GM18502 (cell line): ENCODE measurements at regions not wholly inside any gene's neighbourhood (a gene's known extent, or its start where the extent isn't known, plus 50 kb on each side); places are given as distances from the start of the nearest gene placed in this dataset.

Experiments used
- ATAC-seq: cut with Tn5 transposase; IDR thresholded peaks from one replicate; pipeline ENCODE4 v1.9.1; 2021; ENCODE audit warnings: mild to moderate bottlenecking; ENCODE audit not compliant: unreplicated experiment, poor library complexity

DNA sequence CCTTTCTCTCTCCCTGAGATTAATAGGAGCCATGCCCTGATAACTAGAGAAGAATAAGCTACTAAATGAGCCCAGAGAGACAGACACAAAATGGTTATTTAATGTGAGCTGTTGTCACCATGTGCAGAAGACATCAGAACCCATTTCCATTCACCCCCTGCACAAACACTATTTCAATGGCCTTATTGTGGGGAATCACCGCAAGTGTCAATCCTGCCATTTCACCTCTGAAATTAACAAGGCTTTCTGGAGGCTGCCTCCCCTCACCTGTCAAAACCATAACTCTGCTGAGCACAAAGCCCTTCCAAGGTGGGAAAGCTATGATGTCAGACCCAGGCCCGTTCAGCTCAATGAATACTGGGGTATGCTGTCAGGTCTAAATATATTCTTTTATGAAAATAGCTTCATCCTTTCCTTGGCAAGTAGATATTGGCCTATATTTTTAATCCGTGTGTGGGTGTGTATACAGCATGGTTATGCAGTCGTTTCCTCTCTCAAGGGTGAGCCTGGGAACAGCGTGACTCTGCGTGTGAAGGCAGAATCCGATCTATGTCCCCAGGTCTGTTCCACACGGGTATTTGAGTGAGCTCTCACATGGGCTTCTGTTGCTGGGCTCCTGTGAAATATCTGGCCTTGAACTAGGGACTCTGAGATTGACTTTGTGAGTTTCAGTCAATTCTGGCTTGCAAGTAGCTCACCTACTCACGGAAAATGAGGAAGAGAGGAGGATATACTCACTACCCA is 266.3 kb downstream of the FBXW7 start:
- no peak for ATAC-seq

DNA sequence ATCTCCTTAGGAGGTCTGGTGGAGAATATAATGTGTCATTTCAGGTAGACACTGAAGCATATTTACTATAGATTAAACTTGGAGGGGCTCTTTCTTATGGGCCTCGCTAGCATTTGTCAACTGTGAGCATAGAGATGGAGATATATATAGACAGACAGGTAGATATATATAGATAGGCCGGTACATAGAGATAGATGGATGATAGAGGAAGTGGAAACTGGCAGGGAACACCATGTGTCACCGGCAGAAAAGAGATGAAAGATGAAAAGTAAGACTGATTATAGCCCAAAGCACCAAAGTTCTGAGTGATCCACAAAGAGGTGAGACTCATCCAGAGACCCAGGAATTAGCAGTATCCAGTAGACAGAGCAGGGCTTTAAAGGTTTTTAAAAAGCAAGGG is 268.1 kb downstream of the FBXW7 start:
- no peak for ATAC-seq

- no peak for ATAC-seq
These were observed 268.9 kb downstream of the FBXW7 start for GRCh38 chr4:152266831-152267480.

- no peak for ATAC-seq
These were observed 270.7 kb downstream of the FBXW7 start for GRCh38 chr4:152265149-152265621.

- ATAC-seq = no peak
These were observed 271.8 kb downstream of the FBXW7 start for GRCh38 chr4:152264106-152264505.

GRCh38 chr4:152259866-152260265 is 276.0 kb downstream of the FBXW7 start:
- ATAC-seq = no peak

DNA sequence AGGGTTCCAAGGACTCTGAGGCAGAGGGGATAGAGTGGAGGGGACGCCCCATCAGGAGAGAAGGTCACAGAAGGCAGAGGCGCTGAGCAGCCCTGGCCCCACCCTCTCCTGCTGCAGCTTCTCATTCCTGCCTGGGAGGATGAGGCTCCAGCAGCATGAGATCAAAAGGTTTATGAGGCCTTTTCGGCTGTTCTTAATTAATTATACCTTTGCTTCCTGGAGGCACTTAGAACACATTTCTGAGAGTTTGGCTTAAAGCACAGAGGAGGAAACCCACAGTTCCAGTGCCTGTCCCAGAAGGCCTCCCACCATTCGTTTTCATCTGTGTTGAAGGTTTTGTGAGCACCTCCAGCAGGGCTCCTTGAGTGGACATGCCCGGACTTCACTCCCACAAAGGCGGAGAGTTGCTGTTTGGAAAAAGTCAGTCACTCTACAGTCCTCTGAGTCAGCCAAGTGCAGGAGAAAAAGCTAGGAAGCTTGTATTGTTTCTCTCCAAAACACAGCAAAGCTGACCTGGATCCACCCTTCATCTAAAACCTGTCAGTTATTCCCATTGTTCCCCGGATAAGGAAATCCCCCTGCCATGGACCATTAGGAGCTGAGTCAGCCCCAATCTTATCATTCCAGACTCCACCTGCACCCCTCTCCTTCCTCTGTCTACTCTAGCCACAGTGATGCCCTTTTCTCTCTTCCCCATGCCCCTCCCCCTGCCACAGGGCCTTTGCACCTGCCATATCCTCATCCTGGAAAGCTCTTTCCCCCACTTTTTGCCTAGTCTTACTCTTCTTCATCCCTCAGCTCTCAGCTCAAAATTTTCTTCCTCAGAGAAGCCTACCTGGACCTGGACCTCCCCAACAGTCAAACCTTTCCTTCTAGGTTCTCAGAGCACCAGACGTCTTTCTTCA is 276.8 kb downstream of the FBXW7 start:
- ATAC-seq = no peak

GRCh38 chr4:152258391-152258790 is 277.5 kb downstream of the FBXW7 start:
- no peak for ATAC-seq

- no peak for ATAC-seq
These were observed 278.3 kb downstream of the FBXW7 start for GRCh38 chr4:152257601-152258066.

GRCh38 chr4:152256996-152257395 is 278.9 kb downstream of the FBXW7 start:
- no peak for ATAC-seq

DNA sequence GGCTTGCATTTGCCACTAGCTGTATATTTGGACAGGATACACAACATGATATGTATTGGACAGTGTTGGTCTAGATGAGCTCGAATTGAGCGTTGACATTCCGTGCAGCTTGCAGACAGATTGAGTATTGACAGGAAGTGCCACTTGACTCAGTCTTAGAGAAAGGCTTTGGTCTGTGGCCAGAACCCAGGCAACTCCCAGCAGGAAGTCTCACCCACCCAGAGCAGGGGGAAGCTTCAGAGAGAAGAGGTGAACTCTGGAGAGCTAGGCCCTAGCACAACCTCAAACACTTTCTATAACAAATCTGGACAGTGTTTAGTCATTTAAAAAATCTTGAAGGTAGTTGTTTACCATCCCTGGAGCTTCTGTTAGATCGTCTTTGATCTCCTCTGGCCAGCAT is 280.5 kb downstream of the FBXW7 start:
- peak; percentile 91 for ATAC-seq

GRCh38 chr4:152248347-152248746 is 287.5 kb downstream of the FBXW7 start:
- ATAC-seq = no peak

- ATAC-seq = no peak
These were observed 288.5 kb downstream of the FBXW7 start for GRCh38 chr4:152247271-152247975.

GRCh38 chr4:152246659-152247058 is 289.2 kb downstream of the FBXW7 start:
- ATAC-seq = no peak

DNA sequence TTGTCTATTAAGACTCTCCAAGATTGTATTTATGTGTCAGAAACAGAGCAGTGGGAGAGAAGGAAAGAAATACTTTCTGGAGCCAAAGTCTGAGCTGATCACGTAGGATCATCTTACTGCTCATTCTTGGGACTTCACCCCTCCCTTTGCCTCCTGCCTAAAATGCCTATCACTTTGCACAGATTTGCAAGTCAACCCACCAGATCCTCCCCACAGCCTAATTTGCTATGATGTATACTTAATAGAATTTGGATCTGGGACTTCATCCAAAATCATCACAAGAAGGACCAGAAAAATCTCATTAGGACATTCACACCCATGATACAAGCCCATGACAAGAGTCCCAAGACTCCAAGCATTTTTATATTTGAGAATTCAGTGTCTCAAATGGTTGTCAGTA is 290.2 kb downstream of the FBXW7 start:
- no peak for ATAC-seq

- no peak for ATAC-seq
These were observed 291.2 kb downstream of the FBXW7 start for GRCh38 chr4:152244659-152245058.

DNA sequence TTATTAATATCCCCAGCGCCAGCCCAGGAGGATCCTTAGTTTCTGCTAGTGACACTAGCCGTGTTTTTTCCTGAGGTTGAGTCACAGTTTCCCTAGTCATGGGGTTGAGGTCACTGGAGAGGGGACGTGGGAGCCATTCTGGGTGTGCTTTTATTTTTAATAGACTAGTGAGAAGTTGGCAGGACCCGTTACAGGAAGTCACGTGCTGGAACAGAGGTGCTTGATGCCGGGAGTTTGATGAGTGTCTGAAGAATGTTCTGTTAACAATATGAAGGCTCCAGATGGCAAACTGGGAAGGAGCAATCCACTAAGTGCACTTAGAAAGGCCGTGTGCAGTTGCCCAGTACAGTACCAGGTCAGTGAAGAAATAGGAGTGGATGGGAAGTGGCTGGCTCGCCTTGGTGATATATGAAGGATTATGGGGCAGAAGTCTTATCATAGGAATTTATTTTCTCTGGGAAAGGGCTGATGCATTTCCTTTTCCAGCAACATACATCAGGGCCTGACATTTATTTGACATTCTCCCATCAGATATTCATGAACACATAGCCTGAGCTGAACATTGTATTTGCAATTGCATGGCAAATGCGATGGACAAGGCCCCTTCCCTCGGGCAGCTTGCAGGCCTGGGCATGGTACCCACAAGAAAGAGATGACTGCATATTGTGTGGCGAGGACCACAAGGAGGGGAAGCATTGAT is 291.8 kb downstream of the FBXW7 start:
- no peak for ATAC-seq

DNA sequence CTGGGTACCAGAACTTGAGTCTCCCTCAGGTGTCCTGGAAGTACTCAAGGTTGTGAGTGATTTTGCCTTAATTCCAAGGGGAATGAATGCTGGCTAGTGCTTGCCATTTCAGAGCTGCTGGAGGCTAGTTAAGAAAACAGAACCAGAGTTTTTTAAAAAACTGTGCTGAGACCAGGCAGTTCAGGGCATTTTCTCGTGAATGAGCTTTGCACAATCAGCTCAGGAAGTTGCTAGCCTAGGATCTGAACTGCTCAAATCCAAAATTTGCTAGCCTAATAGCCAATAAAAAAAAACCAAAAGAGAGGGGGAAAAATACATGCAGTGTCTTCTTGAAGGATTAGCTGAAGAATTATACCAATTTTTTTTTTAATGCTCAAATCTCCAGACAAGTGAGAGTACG is 292.7 kb downstream of the FBXW7 start:
- ATAC-seq = no peak

DNA sequence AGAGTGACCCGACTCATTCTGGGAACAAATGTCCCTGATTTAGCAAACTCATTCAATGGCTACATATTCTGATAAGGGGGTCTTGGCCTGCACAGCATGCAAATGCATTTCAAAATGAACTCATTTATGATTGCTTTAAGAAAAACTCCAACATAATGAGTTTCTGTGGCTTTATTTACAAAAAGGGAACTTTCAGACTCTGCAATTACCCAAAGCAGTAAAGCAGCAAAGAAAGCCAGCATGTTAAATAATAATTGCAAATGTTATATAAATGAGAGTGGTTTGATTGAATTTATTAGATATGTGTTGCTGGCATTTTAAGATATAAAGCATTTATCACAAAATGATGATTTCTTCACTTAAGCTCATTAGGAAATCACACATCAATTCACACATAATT is 295.7 kb downstream of the FBXW7 start:
- no peak for ATAC-seq

- no peak for ATAC-seq
These were observed 296.7 kb downstream of the FBXW7 start for GRCh38 chr4:152239216-152239615.
